Limb (tissue), 2 donors: ENCODE measurements at regions not wholly inside any gene's neighbourhood (a gene's known extent, or its start where the extent isn't known, plus 50 kb on each side); places are given as distances from the start of the nearest gene placed in this dataset.
"Not testable (repeated sequence)": the region's sequence is repeated elsewhere in the genome, so short reads cannot be mapped to it uniquely, and the experiment has no call there.

Experiments used
- DNase-seq, 2 donors: peaks; one replicate each; pipeline ENCODE4 v3.0.0-alpha.2; 2016; ENCODE audit errors: extremely low spot score in 2 of 2

DNA sequence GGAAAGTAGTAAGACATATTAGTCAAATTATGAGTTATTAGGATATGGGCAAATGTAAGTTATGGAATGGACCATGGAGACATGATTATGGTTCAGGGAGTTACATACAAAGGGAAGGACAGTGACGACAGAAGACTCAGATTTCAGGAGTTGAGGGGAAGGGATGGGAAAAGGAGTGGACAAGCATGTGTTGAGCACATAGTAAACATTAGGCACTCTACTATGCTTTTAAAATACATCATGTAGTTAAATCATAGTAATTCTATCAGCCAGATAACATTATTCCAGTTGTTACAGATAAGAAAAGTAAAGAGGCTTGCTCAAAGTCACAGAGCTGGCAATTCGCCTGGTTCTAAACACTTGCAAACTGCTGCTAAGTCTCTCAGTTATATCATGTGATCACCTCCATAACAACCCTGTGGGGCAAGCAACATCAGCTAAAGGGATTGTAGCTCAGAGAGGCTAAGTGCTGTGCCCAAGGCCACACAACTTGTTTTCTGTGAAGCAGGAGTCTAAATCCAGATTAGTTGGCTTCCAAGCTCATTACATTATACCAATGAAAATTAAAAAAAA, 115.2 kb upstream of the MDFIC start:
- no peak for DNase-seq

DNA sequence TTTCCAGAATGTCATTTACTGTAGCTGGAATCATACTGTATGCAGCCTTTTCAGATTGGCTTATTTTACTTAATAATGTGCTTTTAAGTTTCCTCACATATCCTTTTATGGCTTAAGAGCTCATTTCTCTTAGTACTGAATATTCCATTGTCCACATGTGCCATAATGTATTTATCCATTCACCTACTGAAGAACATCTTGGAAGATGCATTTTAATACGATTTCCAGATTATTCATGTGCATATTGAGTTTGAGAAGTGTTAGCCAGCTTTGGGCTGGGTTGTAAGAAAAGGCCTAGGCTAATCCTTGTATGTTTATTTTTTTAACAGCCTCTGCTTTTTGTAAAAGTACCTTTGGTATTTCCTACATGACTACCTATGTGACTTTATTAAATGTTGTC, 109.3 kb upstream of the MDFIC start:
- no peak for DNase-seq

GRCh38 chr7:114813624-114814023, 108.3 kb upstream of the MDFIC start:
- no peak for DNase-seq

GRCh38 chr7:114817036-114817435, 104.9 kb upstream of the MDFIC start:
- DNase-seq, result not testable (repeated sequence)

DNA sequence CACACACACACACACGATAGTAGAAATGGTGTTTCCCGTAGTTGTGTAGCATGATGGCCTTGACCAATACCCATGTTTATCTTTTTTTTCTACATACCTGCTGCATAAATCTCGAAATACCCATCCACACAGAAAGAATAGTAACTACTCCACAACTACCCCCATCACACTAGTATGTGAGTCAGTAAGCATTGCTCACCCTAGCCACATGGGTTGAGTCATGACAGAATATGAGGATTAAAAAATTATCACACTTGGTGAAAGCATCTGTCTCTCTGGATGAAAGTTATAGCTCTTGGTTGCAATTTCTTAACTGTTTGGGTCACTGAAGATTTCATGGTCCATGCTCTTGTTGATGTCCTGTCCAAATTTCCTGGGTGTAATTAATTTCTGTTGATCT, 103.4 kb upstream of the MDFIC start:
- no peak for DNase-seq

DNA sequence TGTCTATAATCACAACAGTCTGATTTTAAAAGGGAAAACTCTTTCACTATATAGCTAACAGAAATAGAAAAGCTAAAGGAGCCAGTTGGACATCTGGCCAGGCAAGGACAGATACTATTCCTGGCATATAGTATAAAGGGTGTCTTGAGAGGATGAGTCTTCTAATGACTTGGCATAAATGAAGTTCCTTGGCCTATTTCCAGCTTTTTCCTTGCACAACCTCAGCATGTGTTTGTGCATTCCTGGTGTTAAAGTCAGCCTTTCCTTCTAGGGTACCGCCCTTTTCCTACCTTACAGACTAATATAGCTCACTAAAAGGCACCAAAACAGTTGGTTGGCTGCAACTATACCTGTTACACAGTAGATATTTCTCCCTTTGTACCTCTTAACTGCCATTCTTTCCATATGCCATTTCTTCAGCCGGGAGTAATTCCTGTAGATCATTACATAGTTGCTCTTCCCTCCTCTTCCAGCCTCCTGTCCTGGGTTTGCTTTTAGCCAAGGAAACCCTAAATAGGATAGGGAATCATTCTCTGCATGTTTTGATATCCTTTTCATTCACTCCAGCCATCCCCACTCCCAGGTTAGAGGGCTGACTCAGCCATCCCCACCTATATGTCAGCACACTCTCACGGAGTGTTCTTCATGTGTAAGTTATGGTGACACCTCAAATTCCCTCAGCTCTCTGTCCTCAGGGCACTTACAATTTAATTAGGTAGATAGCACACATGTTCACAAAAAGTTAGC, 102.1 kb upstream of the MDFIC start:
- DNase-seq, result peak in 1 of 2 donors; percentile 62

GRCh38 chr7:114821030-114821900, 100.6 kb upstream of the MDFIC start:
- DNase-seq, result peak in 1 of 2 donors; percentile 44

GRCh38 chr7:114822131-114822530, 99.8 kb upstream of the MDFIC start:
- DNase-seq, result no peak

DNA sequence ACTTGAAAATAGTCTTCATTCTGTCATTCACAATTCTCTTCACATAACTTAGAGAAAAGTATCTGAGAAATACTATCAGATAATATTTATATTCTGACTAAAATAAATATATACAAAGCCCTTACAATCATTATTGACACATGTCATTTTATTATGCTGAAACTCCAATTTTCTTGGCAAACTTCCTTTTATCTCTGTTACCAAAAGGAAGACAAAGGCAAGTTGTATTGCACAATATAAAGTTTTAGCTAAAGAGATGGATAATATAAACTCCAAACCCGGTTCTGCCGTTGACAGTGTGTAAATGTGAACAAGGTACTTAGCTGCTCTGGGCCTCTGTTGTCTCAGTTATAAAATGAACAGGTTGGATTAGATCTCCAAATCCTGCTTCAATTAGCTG, 99.0 kb upstream of the MDFIC start:
- DNase-seq, result no peak

- DNase-seq, result no peak
Measured at GRCh38 chr7:114823290-114823689, 98.6 kb upstream of the MDFIC start.

DNA sequence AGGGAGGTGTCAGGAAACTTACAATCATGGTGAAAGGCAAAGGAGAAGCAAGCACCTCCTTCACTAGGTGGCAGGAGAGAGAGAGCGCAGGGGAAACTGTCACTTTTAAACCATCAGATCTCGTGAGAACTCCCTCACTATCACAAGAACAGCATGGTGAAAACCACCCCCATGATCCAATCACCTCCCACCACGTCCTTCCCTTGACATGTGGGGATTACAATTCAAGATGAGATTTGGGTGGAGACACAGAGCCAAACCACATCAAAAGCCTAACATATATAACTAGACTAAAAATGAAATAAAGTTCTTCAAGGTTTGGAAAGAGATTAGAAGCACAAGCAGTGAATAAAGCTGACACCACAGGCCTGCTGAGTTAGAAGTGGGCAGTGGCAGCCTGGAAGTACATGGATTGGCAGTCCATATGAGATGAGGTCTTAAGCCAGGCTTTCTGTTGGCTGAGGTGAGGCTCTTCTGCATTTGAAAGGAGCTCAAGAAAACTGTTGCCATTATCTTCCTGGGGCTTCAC, 96.4 kb upstream of the MDFIC start:
- no peak for DNase-seq

DNA sequence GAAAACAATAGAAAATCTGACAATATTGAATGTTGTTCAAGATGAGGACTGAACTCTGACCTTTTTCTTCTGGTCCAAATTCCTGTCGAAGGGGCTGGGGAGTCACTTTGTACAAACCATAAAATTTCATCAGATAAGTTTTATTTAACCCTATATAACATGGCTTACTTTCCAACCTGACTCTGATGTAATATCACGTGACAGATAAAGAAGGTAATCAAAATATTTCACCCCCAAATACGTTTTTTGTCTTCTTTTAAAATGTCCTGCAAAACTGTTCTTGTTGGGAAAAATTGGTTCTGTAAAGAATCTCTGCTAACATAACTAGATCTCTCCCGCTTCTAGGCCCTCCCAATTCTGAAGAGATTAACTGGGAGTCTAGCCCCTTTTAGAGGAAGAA, 90.9 kb upstream of the MDFIC start:
- no peak for DNase-seq

- no peak for DNase-seq
Measured at GRCh38 chr7:114832906-114833595, 88.8 kb upstream of the MDFIC start.

GRCh38 chr7:114835303-114835702, 86.6 kb upstream of the MDFIC start:
- DNase-seq, result no peak

- no peak for DNase-seq
Measured at GRCh38 chr7:114835861-114836260, 86.0 kb upstream of the MDFIC start.

- no peak for DNase-seq
Measured at GRCh38 chr7:114842551-114843065, 79.3 kb upstream of the MDFIC start.

GRCh38 chr7:114843102-114843501, 78.8 kb upstream of the MDFIC start:
- no peak for DNase-seq

DNA sequence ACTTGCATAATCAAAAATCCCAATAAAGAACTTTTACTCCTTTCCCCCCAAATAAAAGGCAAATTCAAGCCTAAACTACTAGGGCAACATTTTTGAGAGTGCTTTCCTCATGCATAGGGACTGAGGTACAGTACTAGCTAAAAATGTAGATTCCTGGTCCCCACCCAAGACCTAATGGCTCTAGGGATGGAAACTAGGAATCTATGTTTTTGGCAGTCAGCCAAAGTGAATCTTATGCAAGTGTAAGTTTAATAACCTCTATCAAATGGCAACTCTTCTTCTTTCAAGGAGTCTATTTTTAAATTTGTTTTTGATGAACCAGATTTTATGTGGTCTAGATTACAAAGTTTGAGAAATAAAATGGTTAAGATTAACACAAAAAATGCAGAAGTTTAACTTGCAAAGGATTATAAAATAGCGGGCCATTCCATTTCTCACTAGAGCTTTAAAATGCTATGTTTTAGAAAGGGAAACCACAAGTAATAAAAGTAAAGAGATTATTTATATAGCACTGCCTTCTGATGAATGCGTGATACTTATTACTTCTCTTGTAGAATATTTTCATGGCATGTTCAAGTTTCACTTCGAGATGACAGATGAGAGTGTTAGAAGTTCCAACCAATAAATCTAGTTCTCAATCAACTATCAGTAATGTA, 70.4 kb upstream of the MDFIC start:
- peak in 1 of 2 donors; percentile 23 for DNase-seq

GRCh38 chr7:114852293-114852692, 69.6 kb upstream of the MDFIC start:
- DNase-seq, result no peak

- DNase-seq, result no peak
Measured at GRCh38 chr7:114853189-114853588, 68.7 kb upstream of the MDFIC start.

- DNase-seq, result no peak
Measured at GRCh38 chr7:114854369-114854768, 67.5 kb upstream of the MDFIC start.
